GM19452 (cell line): ENCODE measurements at regions not wholly inside any gene's neighbourhood (a gene's known extent, or its start where the extent isn't known, plus 50 kb on each side); places are given as distances from the start of the nearest gene placed in this dataset.

Experiments
- ATAC-seq: cut with Tn5 transposase; IDR thresholded peaks from one replicate; pipeline ENCODE4 v1.9.1; 2021; ENCODE audit not compliant: unreplicated experiment

DNA sequence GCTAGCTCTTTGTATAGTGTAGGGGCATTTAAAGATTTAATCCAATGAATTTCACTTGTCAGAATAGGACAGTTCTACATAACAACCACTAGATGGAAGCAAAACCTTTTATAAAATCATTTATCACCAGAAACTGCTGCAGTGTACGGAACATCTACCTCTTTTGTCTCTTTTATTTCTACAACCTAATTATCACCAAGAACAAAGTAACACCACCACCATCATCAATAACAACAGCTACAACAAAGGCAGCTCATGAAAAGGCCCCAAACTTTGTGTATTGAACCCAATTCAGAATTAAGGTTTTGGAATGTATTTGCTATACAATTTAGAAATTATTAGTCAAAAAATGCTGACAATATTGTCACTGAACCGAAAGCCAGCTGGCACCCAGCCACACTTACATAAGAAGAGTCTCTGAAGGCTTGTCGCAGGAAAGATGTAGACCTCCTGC is 260.9 kb upstream of the RPS6KA3 start:
- no peak for ATAC-seq

- ATAC-seq: no peak
These were observed 260.3 kb upstream of the RPS6KA3 start for GRCh38 chrX:20527041-20527440.

DNA sequence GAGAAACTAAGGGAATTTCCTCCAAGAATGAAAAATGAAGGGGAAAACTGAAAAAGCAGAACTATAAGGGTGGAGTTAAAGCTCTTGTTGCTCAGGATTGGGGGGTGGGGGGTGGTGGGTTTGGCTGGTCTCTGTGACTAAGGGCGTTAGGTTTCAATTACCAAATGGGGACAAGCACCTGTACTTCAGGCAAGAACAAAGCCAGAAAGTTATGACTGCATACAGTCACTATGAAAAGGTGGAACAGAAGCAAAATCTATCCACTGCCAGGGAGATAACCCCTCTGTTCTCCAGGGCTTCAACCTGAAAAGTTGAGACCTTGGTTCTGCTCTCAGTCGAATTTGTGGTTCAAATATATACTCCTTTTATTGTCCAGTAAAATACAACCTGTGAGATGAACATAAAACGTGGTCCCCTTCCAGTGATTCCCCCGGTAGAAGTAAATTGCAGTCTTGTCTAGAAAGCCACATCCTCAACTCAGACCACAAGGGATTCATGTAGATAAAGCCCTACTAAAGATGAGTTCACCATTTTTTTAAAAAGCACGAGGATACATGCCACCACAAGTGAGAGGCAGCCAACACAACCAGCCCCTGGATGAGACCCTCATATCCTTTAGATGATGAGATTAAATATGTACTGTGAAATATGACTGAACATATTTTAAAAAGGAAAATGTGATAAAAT is 257.1 kb upstream of the RPS6KA3 start:
- ATAC-seq: no peak

GRCh38 chrX:20522420-20522819 is 255.7 kb upstream of the RPS6KA3 start:
- no peak for ATAC-seq

- ATAC-seq: no peak
These were observed 254.5 kb upstream of the RPS6KA3 start for GRCh38 chrX:20521222-20521621.

DNA sequence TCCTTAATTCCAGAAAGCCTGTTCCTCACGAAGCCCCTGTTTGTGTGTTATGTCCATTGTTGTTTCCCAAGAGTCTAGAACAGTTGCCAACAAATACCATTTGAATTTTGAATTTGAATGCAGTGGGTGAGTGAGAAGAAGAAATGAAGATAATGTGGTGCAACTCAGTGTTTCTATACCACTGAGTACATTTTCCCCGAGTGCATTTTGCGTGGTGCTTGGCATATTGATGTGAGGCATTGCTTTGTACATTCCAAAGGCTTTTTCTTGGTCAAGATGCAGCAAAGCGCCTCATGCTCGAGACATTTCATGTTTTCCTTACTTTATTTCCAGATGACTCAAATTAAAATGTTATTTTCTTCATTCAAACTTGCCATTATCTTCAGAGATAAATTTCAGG is 253.1 kb upstream of the RPS6KA3 start:
- ATAC-seq: no peak

DNA sequence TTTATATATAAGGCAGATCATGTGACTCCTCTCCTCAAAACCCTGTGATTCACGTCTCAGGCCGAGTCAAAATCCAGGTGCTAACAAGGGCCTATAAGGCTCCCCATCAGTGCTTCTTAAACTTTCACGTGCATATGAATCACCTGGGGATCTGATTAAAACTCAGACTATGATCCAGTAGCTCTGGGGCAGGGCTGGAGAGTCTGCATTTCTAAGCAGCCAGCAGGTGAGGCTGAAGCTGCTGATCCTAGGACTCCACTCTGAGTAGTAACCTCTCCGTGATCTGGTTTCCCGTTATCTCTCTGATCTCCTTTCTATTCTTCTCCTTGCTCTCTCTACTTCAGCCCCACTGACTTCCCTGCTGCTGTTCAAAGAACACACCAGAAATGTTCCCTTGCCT is 252.4 kb upstream of the RPS6KA3 start:
- ATAC-seq: no peak

DNA sequence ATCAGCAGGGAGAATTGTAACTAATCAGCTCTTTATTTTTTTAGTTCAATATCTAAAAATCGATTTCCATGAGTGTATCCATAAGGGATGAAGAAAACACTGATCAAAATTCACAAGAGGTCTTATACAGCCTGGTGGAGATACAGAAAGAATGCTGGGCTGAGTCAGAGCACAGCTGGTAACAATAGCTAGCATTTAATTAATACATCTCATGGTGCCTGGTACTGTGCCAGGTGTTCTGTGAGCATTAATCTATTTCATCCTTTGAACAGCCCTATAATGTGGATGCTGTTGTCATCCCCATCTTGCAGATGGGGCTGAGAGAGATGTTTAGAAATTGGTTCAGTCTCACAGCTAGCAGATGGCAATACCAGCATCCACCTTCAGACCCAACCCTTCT is 250.9 kb upstream of the RPS6KA3 start:
- ATAC-seq: no peak

- peak; percentile 100 for ATAC-seq
These were observed 249.2 kb upstream of the RPS6KA3 start for GRCh38 chrX:20515841-20516461.

GRCh38 chrX:20514358-20514757 is 247.6 kb upstream of the RPS6KA3 start:
- ATAC-seq: no peak

GRCh38 chrX:20513185-20513584 is 246.5 kb upstream of the RPS6KA3 start:
- ATAC-seq: no peak

DNA sequence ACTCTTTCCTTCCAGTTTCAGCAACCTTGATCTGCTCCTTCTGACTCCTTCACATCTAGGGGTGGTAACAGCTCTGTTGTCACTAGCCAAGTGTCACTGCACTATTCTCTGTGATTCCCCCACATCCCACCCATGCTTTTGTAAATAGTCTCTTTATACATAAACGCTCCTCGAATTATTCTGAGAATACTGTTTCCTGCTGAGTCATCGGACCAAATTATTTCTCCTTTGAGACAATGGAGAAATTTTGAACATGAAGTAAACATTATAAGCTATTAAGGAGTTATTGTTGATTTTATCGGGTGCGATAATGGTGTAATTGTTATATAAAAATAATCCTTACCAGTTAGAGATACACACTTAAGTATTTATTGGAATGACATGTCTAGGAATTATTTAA is 245.1 kb upstream of the RPS6KA3 start:
- ATAC-seq: no peak

DNA sequence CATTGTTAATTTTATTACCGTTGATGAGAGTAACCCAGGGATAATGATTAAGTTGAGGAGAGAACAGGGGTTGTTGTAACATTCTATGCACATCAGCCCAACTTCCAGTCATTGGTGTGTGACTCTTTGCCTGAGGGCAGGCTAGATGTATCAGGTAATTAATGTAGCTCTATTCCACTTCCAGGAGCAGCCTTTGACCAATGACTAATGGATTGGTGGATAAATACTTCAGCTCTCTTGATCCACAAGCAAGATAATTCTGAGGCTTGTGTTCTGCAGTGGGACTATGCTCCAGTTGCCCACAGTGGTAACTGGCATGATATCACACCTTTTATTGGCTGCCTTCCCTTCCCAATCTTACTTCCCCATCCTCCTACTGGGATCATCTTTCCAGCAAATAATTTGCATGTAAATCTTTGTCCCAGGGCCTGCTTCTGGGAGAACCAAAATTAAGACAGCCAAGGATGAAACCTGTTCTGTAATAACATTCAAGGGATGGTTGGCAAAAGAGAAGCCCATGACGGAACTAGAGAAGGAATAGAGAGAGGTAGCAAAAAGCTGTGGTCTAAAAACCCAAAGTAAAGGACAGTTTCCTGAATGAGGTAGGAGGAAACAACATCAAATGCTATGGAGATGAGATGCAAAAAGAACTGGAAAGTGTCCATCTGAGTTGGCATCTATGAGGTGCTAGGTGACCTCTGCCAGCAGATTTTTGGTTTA is 241.4 kb upstream of the RPS6KA3 start:
- no peak for ATAC-seq

GRCh38 chrX:20506739-20507138 is 240.0 kb upstream of the RPS6KA3 start:
- no peak for ATAC-seq

DNA sequence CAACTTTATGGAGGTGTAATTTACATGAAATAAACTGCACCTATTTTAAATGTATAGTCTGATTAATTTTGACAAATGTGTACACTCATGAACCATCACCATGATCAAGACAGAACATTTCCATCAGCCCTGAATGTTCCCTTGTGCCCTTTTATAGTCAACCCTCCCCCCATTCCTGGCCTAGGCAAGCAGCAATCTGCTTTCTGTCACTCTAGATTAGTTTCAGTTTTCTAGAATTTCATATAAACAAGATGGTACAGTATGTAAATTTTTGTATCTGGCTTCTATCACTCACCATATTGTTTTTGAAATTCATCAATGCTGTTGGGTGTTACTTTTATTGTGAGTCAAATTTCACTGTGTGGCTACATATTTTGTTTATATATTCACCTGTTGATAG is 234.2 kb upstream of the RPS6KA3 start:
- no peak for ATAC-seq

DNA sequence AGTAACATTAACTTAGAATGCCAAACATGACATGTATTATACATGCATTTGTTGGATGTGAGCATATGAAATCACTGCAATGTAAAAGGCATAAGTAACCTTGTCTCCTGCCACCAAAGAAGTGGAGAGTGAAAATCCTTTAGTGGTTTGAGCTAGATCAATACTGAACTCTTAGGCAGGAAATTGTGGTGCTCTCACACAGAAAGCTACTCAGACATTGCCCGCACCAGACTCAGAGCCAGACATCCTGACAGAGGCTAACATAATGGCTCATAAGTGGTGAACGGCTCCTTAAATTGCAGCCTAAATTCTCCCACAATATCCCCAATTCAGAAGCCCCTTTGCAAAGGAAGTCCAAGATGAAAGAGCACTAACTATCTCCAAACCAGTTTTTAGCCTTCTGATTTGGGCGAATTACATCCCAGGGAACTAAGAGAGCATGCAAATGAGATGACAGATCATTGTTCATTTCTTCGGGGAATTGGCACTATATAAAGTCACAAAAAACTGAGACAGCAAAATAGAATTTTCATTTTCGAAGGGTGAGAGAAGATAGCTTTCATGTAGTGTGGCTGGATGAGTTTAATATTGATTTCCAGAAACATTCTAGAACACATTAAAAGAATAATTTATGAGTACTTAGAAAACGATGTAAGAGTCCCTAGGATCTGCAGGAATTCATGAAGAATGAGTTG is 233.6 kb upstream of the RPS6KA3 start:
- peak; percentile 84 for ATAC-seq

GRCh38 chrX:20499763-20500162 is 233.1 kb upstream of the RPS6KA3 start:
- peak; percentile 39 for ATAC-seq

DNA sequence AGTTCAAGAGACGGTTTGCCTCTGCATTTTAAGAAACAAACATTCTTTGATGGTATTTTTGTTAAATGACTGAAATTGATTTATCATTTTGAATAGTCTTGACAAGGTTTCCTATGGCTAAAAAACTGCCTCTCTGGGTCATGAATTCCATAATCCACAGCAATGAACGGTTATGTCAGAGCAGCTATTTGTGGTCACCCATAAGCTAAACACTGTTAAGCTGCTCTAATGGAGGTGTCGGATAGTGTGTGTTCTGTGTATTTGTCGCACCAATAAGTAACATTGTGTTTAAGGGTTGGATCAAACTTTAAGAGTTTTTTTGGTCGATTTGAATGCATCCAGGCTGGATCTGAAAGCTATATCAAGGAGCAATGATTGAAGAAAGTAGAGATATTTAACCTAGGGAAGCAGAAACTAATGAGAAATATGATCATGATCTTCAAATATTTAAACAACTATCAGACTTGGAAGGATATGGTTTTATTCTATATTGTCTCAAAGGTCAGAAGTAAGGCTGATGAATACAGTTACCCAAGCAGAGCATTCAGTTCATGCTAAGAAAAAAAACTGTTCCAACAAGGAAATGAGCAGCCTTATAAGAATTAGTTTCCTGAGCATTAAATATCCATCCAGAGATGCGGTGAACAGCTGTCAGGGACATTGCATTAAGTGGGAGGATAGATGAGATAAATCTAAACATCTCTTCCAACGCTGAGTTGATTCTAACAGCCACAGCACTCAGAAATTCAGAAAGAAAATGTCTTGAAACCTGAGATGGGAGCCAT is 232.3 kb upstream of the RPS6KA3 start:
- ATAC-seq: no peak

- no peak for ATAC-seq
These were observed 228.9 kb upstream of the RPS6KA3 start for GRCh38 chrX:20495575-20495974.

- ATAC-seq: no peak
These were observed 221.8 kb upstream of the RPS6KA3 start for GRCh38 chrX:20488473-20488872.

GRCh38 chrX:20487227-20487626 is 220.5 kb upstream of the RPS6KA3 start:
- no peak for ATAC-seq
